ENCODE measurements at regions not wholly inside any gene's neighbourhood (a gene's known extent, or its start where the extent isn't known, plus 50 kb on each side); places are given as distances from the start of the nearest gene placed in this dataset.

DNA sequence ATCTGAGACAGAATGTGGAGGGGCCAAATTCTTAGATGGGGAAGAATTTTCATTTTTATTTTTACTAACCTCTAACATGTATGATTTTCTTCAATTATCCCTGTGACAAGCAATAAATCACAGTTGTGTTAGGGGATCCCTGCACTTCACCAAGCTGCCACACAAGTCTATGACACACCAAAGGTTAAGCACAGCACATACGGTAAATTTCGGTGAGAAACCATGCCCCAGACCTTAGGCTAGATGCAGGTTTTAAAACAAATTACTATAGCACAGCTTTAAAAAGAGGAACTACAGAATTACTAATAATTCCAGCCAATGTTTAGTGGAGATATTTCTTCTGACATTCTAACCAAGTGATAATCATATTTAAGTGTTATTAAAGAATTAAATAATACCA is 175.7 kb upstream of the RORB start:
- TF ChIP-seq, protein P1, sequence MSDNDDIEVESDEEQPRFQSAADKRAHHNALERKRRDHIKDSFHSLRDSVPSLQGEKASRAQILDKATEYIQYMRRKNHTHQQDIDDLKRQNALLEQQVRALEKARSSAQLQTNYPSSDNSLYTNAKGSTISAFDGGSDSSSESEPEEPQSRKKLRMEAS (IDR thresholded peaks at IDR 0.05; ENCODE audit: insufficient read depth, insufficient read length), result no peak
- TF ChIP-seq POLR2AphosphoS5 (IDR thresholded peaks at IDR 0.05; ENCODE audit: insufficient read depth, low read depth, low read length), result no peak
- TF ChIP-seq, protein P2, sequence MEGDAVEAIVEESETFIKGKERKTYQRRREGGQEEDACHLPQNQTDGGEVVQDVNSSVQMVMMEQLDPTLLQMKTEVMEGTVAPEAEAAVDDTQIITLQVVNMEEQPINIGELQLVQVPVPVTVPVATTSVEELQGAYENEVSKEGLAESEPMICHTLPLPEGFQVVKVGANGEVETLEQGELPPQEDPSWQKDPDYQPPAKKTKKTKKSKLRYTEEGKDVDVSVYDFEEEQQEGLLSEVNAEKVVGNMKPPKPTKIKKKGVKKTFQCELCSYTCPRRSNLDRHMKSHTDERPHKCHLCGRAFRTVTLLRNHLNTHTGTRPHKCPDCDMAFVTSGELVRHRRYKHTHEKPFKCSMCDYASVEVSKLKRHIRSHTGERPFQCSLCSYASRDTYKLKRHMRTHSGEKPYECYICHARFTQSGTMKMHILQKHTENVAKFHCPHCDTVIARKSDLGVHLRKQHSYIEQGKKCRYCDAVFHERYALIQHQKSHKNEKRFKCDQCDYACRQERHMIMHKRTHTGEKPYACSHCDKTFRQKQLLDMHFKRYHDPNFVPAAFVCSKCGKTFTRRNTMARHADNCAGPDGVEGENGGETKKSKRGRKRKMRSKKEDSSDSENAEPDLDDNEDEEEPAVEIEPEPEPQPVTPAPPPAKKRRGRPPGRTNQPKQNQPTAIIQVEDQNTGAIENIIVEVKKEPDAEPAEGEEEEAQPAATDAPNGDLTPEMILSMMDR (IDR thresholded peaks at IDR 0.05; ENCODE audit: extremely low read depth in 1 of 2, insufficient read depth in 1 of 2, low read depth in 1 of 2, low read length in 2 of 2), result no peak
- no peak for TF ChIP-seq EZH2 (IDR thresholded peaks at IDR 0.05; ENCODE audit: borderline replicate concordance, low read depth, low read length, severe bottlenecking)

Measured in endothelial cell of umbilical vein (primary cell).